ENCODE measurements at regions not wholly inside any gene's neighbourhood (a gene's known extent, or its start where the extent isn't known, plus 50 kb on each side); places are given as distances from the start of the nearest gene placed in this dataset.

DNA sequence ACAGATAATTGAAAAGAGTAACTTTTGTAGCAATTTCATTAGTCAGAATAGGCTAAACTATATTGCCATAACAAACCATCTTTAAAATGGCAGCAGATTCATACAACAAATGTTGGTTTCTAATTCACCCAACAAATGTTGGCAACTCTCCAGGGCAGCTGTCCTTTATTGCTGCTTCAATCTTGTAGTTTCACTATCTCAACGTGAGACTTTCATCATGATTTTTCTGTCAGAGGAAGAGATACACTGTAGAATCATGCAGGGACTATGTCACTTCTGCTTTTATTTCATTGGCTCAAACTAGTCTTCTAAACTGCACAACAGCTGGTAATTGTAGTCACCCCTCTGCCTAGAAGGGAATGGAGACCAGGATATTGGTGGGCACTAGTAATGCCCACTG, 174.2 kb downstream of the TANC2 start:
- Histone ChIP-seq H3K36me3 (ENCODE audit: low read length) (no peaks in the 10 kb centered on the region), H3F3A (ENCODE audit: insufficient read depth) (no peaks in the 10 kb centered on the region), H3K27me3 (ENCODE audit: low read length) (no peaks in the 10 kb centered on the region), H3K79me2 (ENCODE audit: insufficient read depth, low read length) (no peaks in the 10 kb centered on the region), H3K27ac (ENCODE audit: low read depth, low read length) (no peak overlapping the region), H3K9ac (ENCODE audit: low read length) (no peak overlapping the region), H2AFZ (ENCODE audit: low read depth, low read length, severe bottlenecking) (no peak overlapping the region), H4K20me1 (ENCODE audit: low read depth, low read length) (no peaks in the 10 kb centered on the region), H3K4me2 (ENCODE audit: low read depth, low read length, poor library complexity, severe bottlenecking) (no peak overlapping the region), H3K4me3 (ENCODE audit: insufficient read depth, low read length, poor library complexity, severe bottlenecking) (no peak overlapping the region), H3K9me3 (ENCODE audit: insufficient read depth, low read length) (no peaks in the 10 kb centered on the region), H3K9me2 (replicated peaks; ENCODE audit: insufficient read depth, low read length) (no peaks in the 10 kb centered on the region)
- no peak for TF ChIP-seq EZH2phosphoT487 (conservative IDR thresholded peaks at IDR 0.05; ENCODE audit: low read length)
- TF ChIP-seq, protein P1, sequence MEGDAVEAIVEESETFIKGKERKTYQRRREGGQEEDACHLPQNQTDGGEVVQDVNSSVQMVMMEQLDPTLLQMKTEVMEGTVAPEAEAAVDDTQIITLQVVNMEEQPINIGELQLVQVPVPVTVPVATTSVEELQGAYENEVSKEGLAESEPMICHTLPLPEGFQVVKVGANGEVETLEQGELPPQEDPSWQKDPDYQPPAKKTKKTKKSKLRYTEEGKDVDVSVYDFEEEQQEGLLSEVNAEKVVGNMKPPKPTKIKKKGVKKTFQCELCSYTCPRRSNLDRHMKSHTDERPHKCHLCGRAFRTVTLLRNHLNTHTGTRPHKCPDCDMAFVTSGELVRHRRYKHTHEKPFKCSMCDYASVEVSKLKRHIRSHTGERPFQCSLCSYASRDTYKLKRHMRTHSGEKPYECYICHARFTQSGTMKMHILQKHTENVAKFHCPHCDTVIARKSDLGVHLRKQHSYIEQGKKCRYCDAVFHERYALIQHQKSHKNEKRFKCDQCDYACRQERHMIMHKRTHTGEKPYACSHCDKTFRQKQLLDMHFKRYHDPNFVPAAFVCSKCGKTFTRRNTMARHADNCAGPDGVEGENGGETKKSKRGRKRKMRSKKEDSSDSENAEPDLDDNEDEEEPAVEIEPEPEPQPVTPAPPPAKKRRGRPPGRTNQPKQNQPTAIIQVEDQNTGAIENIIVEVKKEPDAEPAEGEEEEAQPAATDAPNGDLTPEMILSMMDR (IDR thresholded peaks at IDR 0.05; ENCODE audit: insufficient read depth, low read length, poor library complexity, severe bottlenecking), result no peak

DNA sequence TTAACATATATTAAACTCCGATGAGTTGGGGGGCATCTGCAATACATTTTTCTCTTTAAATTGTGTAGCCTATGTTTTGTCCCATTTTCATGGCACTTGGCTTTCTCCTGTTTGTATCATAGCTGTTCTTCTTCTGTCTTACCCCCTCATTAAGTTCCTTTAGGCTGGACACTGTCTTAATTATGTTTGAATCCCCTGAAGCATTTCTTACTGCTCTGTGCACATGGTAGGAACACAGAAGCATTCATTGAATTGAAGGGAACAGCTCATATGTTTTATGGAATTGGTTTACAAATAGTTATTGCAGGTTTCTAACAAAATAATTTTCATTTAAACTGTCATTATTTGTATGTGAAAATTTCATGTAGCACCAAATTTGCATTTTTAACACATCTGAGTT, 176.8 kb downstream of the TANC2 start:
- Histone ChIP-seq H3K9me3 (ENCODE audit: insufficient read depth, low read length) (no peaks in the 10 kb centered on the region), H3K79me2 (ENCODE audit: insufficient read depth, low read length) (no peaks in the 10 kb centered on the region), H3K36me3 (ENCODE audit: low read length) (no peaks in the 10 kb centered on the region), H3K27ac (ENCODE audit: low read depth, low read length) (no peak overlapping the region), H3K4me2 (ENCODE audit: low read depth, low read length, poor library complexity, severe bottlenecking) (no peak overlapping the region), H3K27me3 (ENCODE audit: low read length) (no peaks in the 10 kb centered on the region), H2AFZ (ENCODE audit: low read depth, low read length, severe bottlenecking) (no peak overlapping the region), H3F3A (ENCODE audit: insufficient read depth) (no peaks in the 10 kb centered on the region), H4K20me1 (ENCODE audit: low read depth, low read length) (no peaks in the 10 kb centered on the region), H3K4me3 (ENCODE audit: insufficient read depth, low read length, poor library complexity, severe bottlenecking) (no peak overlapping the region), H3K9me2 (replicated peaks; ENCODE audit: insufficient read depth, low read length) (no peaks in the 10 kb centered on the region), H3K9ac (ENCODE audit: low read length) (no peak overlapping the region)
- no peak for TF ChIP-seq EZH2phosphoT487 (conservative IDR thresholded peaks at IDR 0.05; ENCODE audit: low read length)
- TF ChIP-seq, protein P1 (IDR thresholded peaks at IDR 0.05; ENCODE audit: insufficient read depth, low read length, poor library complexity, severe bottlenecking), result no peak

DNA sequence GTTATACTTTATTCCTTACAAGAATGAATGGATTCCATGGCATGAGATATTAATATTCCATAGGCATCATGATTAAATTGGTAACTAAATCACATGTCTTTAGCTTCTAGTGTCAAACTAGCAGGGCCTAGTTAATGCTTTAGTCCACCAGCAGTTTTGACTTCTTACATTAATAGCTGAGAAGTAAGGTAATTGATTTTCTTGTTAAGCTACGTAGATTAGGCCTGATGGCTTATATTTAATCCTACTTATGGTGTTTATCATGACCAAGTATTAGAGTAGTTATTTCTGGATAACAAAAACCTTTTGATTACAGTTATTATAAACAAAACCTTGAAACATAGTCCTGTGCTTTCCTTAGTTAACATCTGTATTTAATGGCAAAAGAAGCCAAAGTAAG, 184.5 kb downstream of the TANC2 start:
- Histone ChIP-seq H3K4me3 (ENCODE audit: insufficient read depth, low read length, poor library complexity, severe bottlenecking) (no peak overlapping the region), H4K20me1 (ENCODE audit: low read depth, low read length) (no peaks in the 10 kb centered on the region), H3K4me2 (ENCODE audit: low read depth, low read length, poor library complexity, severe bottlenecking) (no peak overlapping the region), H3K9ac (ENCODE audit: low read length) (no peak overlapping the region), H3F3A (ENCODE audit: insufficient read depth) (no peaks in the 10 kb centered on the region), H3K9me2 (replicated peaks; ENCODE audit: insufficient read depth, low read length) (no peaks in the 10 kb centered on the region), H3K9me3 (ENCODE audit: insufficient read depth, low read length) (no peaks in the 10 kb centered on the region), H3K27me3 (ENCODE audit: low read length) (no peaks in the 10 kb centered on the region), H3K79me2 (ENCODE audit: insufficient read depth, low read length) (no peaks in the 10 kb centered on the region), H2AFZ (ENCODE audit: low read depth, low read length, severe bottlenecking) (no peak overlapping the region), H3K36me3 (ENCODE audit: low read length) (no peaks in the 10 kb centered on the region), H3K27ac (ENCODE audit: low read depth, low read length) (no peak overlapping the region)
- no peak for TF ChIP-seq EZH2phosphoT487 (conservative IDR thresholded peaks at IDR 0.05; ENCODE audit: low read length)
- TF ChIP-seq, protein P1 (IDR thresholded peaks at IDR 0.05; ENCODE audit: insufficient read depth, low read length, poor library complexity, severe bottlenecking), result no peak
